HG02981 (cell line): ENCODE measurements at regions not wholly inside any gene's neighbourhood (a gene's known extent, or its start where the extent isn't known, plus 50 kb on each side); places are given as distances from the start of the nearest gene placed in this dataset.
"Not testable (repeated sequence)": the region's sequence is repeated elsewhere in the genome, so short reads cannot be mapped to it uniquely, and the experiment has no call there.

Experiments used
- ATAC-seq: cut with Tn5 transposase; IDR thresholded peaks from one replicate; pipeline ENCODE4 v1.9.1; 2021; ENCODE audit warnings: mild to moderate bottlenecking, moderate library complexity; ENCODE audit not compliant: unreplicated experiment

GRCh38 chr15:96466389-96466947 lies 136.0 kb downstream of the NR2F2 start:
- no peak for ATAC-seq

- no peak for ATAC-seq
Observed at GRCh38 chr15:96468036-96468435, 137.5 kb downstream of the NR2F2 start.

GRCh38 chr15:96470681-96471310 lies 140.3 kb downstream of the NR2F2 start:
- ATAC-seq = no peak

- no peak for ATAC-seq
Observed at GRCh38 chr15:96472681-96473080, 142.2 kb downstream of the NR2F2 start.

DNA sequence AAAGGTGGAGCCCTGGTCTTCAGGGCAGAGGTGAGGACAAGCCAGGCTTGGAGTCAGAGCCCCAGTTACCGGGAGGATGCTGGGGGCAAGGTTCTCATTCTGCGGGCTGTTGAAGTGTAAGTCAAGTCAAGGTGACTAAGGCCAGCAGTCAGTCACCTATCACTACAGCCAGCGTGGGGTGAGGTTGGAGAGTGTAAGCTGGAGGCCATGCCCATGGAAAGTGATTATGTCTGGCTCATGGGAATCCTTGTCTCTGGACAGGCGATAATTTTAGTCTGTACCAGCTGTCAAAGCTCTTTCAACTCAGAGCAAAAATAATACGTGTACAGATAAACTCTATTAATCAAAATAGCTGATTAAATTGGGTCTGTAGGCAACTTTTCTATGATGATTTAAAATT lies 143.1 kb downstream of the NR2F2 start:
- ATAC-seq = no peak

DNA sequence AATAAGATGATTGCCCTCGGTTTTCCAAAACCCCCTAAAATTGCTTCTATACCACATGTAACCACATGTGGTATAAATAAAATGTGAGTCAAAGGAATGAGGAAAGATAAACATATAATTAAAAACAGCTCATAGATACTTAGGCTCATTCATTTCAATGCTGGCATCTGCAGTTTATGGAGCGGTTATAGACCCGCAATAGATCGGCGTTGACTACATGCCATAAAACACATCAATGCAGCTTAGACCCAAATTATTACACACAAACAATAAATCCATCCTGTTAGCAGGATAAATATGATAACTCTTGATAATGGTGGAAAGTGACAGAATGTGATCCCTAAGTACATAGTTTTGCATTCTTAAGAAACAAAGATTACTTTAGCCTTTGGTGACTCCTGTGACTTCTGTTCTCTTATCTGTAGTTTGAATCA lies 143.7 kb downstream of the NR2F2 start:
- ATAC-seq = no peak

GRCh38 chr15:96477227-96477626 lies 146.7 kb downstream of the NR2F2 start:
- no peak for ATAC-seq

- ATAC-seq = not testable (repeated sequence)
Observed at GRCh38 chr15:96484412-96484811, 153.9 kb downstream of the NR2F2 start.

DNA sequence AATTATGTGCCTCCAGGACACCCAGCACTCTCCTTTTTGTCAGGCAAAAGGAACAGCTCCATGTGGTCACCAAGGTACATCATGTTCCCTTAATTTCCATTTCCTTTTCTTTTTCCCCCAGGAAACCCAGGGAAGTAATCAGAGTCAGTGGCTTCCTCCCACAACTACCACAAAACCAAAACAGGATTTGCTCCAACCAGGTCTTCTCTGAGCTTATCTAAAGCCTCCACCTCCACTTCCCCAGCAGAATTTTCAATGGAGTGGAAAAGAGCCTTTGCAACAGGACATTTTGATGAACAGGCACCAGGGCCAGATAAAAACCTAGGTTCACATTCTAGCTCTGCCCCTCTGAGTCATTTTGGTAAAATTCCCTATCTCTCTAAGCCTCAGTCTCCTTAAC lies 154.3 kb downstream of the NR2F2 start:
- ATAC-seq = no peak

GRCh38 chr15:96487245-96487644 lies 156.7 kb downstream of the NR2F2 start:
- ATAC-seq = no peak

DNA sequence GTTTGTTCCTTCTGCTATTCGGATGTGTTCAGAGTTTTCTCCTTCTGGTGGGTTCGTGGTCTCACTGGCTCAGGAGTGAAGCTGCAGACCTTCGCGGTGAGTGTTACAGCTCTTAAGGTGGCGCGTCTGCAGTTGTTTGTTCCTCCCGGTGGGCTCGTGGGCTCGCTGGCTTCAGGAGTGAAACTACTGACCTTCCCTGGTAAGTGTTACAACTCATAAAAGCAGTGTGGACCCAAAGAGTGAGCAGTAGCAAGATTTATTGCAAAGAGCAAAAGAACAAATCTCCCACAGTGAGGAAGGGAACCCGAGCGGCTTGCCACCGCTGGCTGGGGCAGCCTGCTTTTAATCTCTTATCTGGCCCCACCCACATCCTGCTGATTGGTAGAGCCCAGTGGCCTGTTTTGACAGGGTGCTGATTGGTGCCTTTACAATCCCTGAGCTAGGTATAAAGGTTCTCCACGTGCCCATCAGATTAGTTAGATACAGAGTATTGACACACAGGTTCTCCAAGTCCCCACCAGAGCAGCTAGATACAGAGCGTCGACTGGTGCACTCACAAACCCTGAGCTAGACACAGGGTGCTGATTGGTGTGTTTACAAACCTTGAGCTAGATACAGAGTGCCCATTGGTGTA lies 160.7 kb downstream of the NR2F2 start:
- ATAC-seq = not testable (repeated sequence)

GRCh38 chr15:96491700-96492644 lies 161.5 kb downstream of the NR2F2 start:
- not testable (repeated sequence) for ATAC-seq

GRCh38 chr15:96494505-96494904 lies 164.0 kb downstream of the NR2F2 start:
- no peak for ATAC-seq

- no peak for ATAC-seq
Observed at GRCh38 chr15:96495386-96495785, 164.9 kb downstream of the NR2F2 start.

DNA sequence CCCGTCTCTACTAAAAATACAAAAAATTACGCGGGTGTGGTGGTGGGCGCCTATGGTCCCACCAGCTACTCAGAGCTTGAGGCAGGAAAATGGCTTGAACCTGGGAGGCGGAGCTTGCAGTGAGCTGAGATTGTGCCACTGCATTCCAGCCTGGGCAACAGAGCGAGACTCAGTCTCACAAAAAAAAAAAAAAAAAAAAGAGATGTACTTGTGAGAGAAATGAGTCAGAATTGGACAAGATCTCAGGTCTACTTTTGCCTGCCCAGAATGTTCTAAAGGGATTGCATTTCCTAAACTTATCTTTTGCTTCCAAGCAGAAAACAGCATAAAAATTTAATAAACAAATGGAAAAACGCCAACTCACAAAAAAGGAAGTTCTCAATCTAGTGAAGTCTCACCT lies 167.5 kb downstream of the NR2F2 start:
- ATAC-seq = no peak

GRCh38 chr15:96500508-96500907 lies 170.0 kb downstream of the NR2F2 start:
- ATAC-seq = no peak

DNA sequence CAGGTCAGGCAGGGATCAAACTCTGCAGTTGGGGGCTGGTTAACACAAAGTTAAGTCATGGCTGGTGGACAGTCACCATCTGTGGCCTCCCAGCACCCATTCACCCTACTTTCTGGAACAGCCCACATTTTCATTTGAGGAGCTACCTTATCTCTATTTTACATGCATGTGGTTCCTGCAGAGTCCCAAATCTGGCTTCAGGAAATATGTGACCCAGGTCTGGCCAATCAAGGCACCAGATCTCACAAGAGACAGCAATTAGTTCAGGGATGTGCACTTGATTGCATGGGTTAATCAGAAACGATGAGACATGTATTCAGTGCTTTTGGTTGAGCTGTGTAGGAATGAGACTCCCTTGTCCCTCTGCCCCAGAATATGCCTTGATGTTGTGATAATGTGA lies 170.9 kb downstream of the NR2F2 start:
- no peak for ATAC-seq

DNA sequence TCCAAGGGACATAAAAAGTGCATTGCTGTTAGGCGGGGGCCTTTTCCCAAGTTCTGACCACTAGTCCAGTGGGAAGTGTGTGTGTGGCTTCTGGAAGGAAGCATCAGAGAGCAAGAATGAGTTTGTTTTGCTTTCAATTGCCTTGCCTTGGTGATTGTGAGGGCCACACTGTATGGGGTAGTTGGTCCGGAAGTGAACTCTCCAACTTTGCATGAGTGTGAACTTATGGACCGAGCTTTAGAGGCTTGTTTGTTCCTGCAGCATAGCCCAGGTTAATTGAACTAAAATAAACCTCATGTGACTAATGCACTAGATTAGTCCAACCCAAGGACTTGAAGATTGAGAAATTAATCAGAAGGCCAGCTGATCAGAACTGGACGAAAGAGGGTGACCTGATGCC lies 171.7 kb downstream of the NR2F2 start:
- ATAC-seq = no peak

- no peak for ATAC-seq
Observed at GRCh38 chr15:96503276-96503675, 172.8 kb downstream of the NR2F2 start.

DNA sequence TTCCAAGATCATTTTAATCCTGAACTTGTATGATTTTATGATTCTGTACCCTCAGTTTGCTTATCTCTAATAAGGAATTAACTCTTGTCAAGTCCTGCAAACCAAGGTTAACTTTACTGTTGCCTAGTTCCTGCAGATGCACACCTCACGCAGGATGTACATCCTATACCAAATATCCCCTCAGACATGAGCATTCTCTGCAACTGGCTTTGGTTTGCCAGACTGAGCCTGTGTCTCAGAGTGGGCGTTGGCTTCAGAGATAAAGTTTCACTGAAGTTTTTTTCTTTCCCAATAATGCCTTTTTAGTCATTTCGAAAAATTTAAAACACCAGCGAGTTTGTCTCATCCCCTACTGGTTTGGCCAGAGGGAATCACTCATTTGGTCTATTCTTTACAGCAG lies 173.9 kb downstream of the NR2F2 start:
- ATAC-seq = no peak

- no peak for ATAC-seq
Observed at GRCh38 chr15:96505014-96505413, 174.5 kb downstream of the NR2F2 start.
